ENCODE measurements at regions not wholly inside any gene's neighbourhood (a gene's known extent, or its start where the extent isn't known, plus 50 kb on each side); places are given as distances from the start of the nearest gene placed in this dataset.

DNA sequence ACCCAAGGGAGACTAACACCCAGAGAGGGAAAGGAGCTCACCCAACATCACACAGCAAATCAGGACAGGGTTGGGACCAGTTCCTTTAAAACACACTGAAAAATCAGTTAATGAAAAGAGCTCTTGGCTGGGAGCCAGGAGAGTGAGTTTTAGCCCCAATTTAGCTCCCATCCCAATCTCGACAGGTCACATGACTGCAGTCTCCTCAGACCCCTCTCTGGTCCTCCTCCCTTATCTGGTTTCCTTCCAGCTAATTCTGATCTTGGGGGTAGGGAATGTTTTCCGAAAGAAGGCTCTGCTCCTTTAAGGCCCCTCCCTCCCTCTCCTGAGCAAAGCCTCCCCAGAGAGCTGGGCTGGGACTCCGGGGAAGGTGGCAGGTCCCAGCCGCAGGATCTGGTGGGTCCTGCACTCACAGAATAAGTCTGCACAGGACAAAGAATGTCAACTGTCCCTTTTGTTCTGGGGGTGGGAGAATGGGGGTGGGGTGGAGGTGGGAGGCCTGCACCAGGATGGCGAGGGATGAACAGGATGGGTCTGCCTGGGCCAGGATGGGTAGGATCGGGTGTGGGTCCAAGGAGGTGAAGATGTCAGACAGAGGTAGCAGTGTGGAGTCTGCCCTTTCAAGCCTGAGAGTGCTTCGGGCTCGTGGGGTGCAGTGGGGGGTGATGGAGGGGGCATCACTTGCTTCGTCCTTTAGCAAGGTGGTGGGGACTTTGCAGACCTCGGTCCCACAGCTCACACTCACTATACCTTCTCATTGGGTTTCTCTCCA is 57.3 kb upstream of the SSBP3 start:
- Histone ChIP-seq H3K9me3 (no peaks in the 10 kb centered on the region), H3K4me1 (ENCODE audit: control insufficient read depth in 1 of 2, insufficient read depth in 1 of 2, low read depth in 1 of 2, low read length in 1 of 2) (peaks cover 3 to 8% of the 10 kb centered on the region in 2 experiments), H3K36me3 (no peaks in the 10 kb centered on the region), H3K27me3 (no peaks in the 10 kb centered on the region), H3K4me3 (ENCODE audit: low read depth in 1 of 2, low read length in 1 of 2) (no peak overlapping the region), H3K27ac (no peak overlapping the region)
- no peak for TF ChIP-seq CTCF (IDR thresholded peaks at IDR 0.05)

- Histone ChIP-seq H3K4me3 (ENCODE audit: low read depth in 1 of 2, low read length in 1 of 2) (no peak overlapping the region), H3K9me3 (no peaks in the 10 kb centered on the region), H3K36me3 (no peaks in the 10 kb centered on the region), H3K27ac (no peak overlapping the region), H3K4me1 (ENCODE audit: control insufficient read depth in 1 of 2, insufficient read depth in 1 of 2, low read depth in 1 of 2, low read length in 1 of 2) (peaks cover 3 to 8% of the 10 kb centered on the region in 2 experiments), H3K27me3 (no peaks in the 10 kb centered on the region)
- no peak for TF ChIP-seq CTCF (IDR thresholded peaks at IDR 0.05)
Measured at GRCh38 chr1:54462597-54463258, 56.5 kb upstream of the SSBP3 start.

GRCh38 chr1:54461731-54462596 is 55.8 kb upstream of the SSBP3 start:
- Histone ChIP-seq H3K4me1 (ENCODE audit: control insufficient read depth in 1 of 2, insufficient read depth in 1 of 2, low read depth in 1 of 2, low read length in 1 of 2) (peaks cover 3 to 8% of the 10 kb centered on the region in 2 experiments), H3K27ac (no peak overlapping the region), H3K9me3 (no peaks in the 10 kb centered on the region), H3K27me3 (no peaks in the 10 kb centered on the region), H3K4me3 (ENCODE audit: low read depth in 1 of 2, low read length in 1 of 2) (no peak overlapping the region), H3K36me3 (no peaks in the 10 kb centered on the region)
- TF ChIP-seq CTCF (IDR thresholded peaks at IDR 0.05), result no peak

DNA sequence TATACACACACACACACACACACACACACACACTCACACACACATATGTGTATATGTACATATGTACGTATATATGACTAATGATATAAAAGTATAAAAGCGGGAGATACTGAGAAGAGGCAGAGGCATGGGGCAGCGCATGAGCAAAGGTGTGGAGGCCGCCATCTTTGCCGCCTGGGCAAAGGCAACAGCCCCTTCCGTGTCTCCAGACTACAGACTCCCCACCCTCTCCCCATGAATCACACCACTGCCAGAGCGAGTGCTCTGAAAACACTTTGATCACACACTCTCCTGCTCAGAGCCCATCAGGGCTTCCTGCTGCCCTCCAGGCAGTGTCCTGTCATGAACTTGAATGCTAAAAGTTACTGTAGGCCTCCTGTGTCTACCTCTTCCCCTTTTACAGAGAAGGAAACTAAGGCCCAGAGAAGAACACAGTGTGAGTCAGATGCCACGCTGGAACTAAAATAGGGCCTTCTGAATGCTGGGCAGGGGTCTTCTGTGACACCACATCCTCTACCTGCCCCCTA is 54.7 kb upstream of the SSBP3 start:
- H3K9me3 ChIP-seq, result no peaks in the 10 kb centered on the region
- no peak overlapping the region for H3K27ac ChIP-seq
- H3K27me3 ChIP-seq, result no peaks in the 10 kb centered on the region
- TF ChIP-seq CTCF (IDR thresholded peaks at IDR 0.05), result no peak
- no peak overlapping the region for H3K4me3 ChIP-seq (ENCODE audit: low read depth in 1 of 2, low read length in 1 of 2)
- H3K4me1 ChIP-seq (ENCODE audit: control insufficient read depth in 1 of 2, insufficient read depth in 1 of 2, low read depth in 1 of 2, low read length in 1 of 2), result peaks cover 3 to 8% of the 10 kb centered on the region in 2 experiments
- H3K36me3 ChIP-seq, result no peaks in the 10 kb centered on the region

GRCh38 chr1:54460351-54460750 is 54.2 kb upstream of the SSBP3 start:
- H3K4me3 ChIP-seq (ENCODE audit: low read depth in 1 of 2, low read length in 1 of 2), result no peak overlapping the region
- no peaks in the 10 kb centered on the region for H3K36me3 ChIP-seq
- no peaks in the 10 kb centered on the region for H3K9me3 ChIP-seq
- peaks cover 3 to 8% of the 10 kb centered on the region in 2 experiments for H3K4me1 ChIP-seq (ENCODE audit: control insufficient read depth in 1 of 2, insufficient read depth in 1 of 2, low read depth in 1 of 2, low read length in 1 of 2)
- H3K27me3 ChIP-seq, result no peaks in the 10 kb centered on the region
- TF ChIP-seq CTCF (IDR thresholded peaks at IDR 0.05), result no peak
- H3K27ac ChIP-seq, result no peak overlapping the region
